ENCODE measurements at regions not wholly inside any gene's neighbourhood (a gene's known extent, or its start where the extent isn't known, plus 50 kb on each side); places are given as distances from the start of the nearest gene placed in this dataset.

DNA sequence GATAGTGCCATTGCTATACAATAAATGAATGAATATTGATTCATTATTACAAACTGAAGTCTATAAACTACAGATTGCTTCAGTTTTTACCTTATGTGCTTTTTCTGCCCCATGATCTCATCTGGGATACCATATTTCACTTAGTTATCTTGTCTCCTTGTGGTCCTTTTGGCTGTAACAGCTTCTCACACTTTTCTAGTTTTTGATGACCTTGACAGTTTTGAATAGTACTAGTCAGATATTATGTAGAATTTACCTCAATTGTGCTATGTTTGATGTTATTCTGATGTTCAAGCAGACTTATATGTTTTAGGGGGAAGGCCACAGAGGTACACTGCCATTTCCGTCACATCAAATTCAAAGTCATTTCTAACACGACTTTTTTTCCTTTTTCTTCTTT is 2364.3 kb upstream of the ACO1 start:
- TF ChIP-seq, protein P1, sequence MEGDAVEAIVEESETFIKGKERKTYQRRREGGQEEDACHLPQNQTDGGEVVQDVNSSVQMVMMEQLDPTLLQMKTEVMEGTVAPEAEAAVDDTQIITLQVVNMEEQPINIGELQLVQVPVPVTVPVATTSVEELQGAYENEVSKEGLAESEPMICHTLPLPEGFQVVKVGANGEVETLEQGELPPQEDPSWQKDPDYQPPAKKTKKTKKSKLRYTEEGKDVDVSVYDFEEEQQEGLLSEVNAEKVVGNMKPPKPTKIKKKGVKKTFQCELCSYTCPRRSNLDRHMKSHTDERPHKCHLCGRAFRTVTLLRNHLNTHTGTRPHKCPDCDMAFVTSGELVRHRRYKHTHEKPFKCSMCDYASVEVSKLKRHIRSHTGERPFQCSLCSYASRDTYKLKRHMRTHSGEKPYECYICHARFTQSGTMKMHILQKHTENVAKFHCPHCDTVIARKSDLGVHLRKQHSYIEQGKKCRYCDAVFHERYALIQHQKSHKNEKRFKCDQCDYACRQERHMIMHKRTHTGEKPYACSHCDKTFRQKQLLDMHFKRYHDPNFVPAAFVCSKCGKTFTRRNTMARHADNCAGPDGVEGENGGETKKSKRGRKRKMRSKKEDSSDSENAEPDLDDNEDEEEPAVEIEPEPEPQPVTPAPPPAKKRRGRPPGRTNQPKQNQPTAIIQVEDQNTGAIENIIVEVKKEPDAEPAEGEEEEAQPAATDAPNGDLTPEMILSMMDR (conservative IDR thresholded peaks at IDR 0.05; ENCODE audit: low read length) = no peak
- no peak for TF ChIP-seq EZH2phosphoT487 (IDR thresholded peaks at IDR 0.05; ENCODE audit: borderline replicate concordance)

Data from Loucy (cell line).